Large intestine (tissue), 3 donors: ENCODE measurements at regions not wholly inside any gene's neighbourhood (a gene's known extent, or its start where the extent isn't known, plus 50 kb on each side); places are given as distances from the start of the nearest gene placed in this dataset.
A peak's percentile ranks its signal among the peaks of the same experiment; 100 is the strongest.

Source experiments
- DNase-seq, 2 donors: peaks; one replicate each; pipeline versions ENCODE4 v3.0.0 to v3.0.0-alpha.2; 2013
- H3K27ac ChIP-seq: one replicate; pipeline ENCODE4 v1.5.1; 2013; ENCODE audit warnings: low read length
- H3K27me3 ChIP-seq: 2 replicates; pipeline ENCODE4 v1.6.1; 2013; ENCODE audit warnings: low read length; ENCODE audit not compliant: control insufficient read depth, insufficient read depth
- H3K36me3 ChIP-seq: 2 replicates; pipeline ENCODE4 v1.6.1; 2013; ENCODE audit warnings: low read length; ENCODE audit not compliant: control insufficient read depth, insufficient read depth
- H3K4me1 ChIP-seq: one replicate; pipeline ENCODE4 v1.6.1; 2013; ENCODE audit warnings: low read length; ENCODE audit not compliant: control insufficient read depth, insufficient read depth
- H3K4me3 ChIP-seq: one replicate; pipeline ENCODE4 v1.5.1; 2013; ENCODE audit warnings: low read length
- H3K9me3 ChIP-seq: one replicate; pipeline ENCODE4 v1.6.1; 2013; ENCODE audit warnings: mild to moderate bottlenecking, low read depth, low read length, moderate library complexity; ENCODE audit not compliant: control insufficient read depth
- WGBS: methylation state at CpG from one replicate; pipeline ENCODE4 v1.1.5; 2013; ENCODE audit warnings: low lambda C conversion rate; ENCODE audit not compliant: insufficient coverage; 5-methylcytosine and 5-hydroxymethylcytosine counted together

- DNase-seq: no peak
These were observed 59.7 kb upstream of the SNCAIP start for GRCh38 chr5:122252319-122252718.

GRCh38 chr5:122253794-122254193 lies 58.2 kb upstream of the SNCAIP start:
- H3K9me3 ChIP-seq: peaks cover 13% of the 10 kb centered on the region
- H3K4me1 ChIP-seq: no peaks in the 10 kb centered on the region
- H3K27me3 ChIP-seq: no peaks in the 10 kb centered on the region
- H3K36me3 ChIP-seq: no peaks in the 10 kb centered on the region
- DNase-seq: no peak
- no peak overlapping the region for H3K4me3 ChIP-seq
- no peak overlapping the region for H3K27ac ChIP-seq

More at GRCh38 chr5:122252319-122252718, 59.7 kb upstream of the SNCAIP start:
- Histone ChIP-seq H3K9me3 (peaks cover 12% of the 10 kb centered on the region), H3K36me3 (no peaks in the 10 kb centered on the region), H3K4me3 (no peak overlapping the region), H3K27ac (no peak overlapping the region), H3K4me1 (no peaks in the 10 kb centered on the region), H3K27me3 (no peaks in the 10 kb centered on the region)
- no CpG with 5 or more reads among the region's 4 CpGs for WGBS

- Histone ChIP-seq H3K4me3 (no peak overlapping the region), H3K36me3 (no peaks in the 10 kb centered on the region), H3K9me3 (peaks cover 13% of the 10 kb centered on the region), H3K27ac (no peak overlapping the region), H3K4me1 (no peaks in the 10 kb centered on the region), H3K27me3 (no peaks in the 10 kb centered on the region)
- 100% methylated on average over 1 of the region's 1 CpG for WGBS
- no peak for DNase-seq
These were observed 55.6 kb upstream of the SNCAIP start for GRCh38 chr5:122256388-122256787.

GRCh38 chr5:122257000-122257399 lies 55.0 kb upstream of the SNCAIP start:
- H3K36me3 ChIP-seq: no peaks in the 10 kb centered on the region
- WGBS: no CpG with 5 or more reads among the region's 8 CpGs
- H3K27ac ChIP-seq: no peak overlapping the region
- no peaks in the 10 kb centered on the region for H3K27me3 ChIP-seq
- no peak for DNase-seq
- H3K9me3 ChIP-seq: peaks cover 13% of the 10 kb centered on the region
- no peak overlapping the region for H3K4me3 ChIP-seq
- no peaks in the 10 kb centered on the region for H3K4me1 ChIP-seq

- no CpG with 5 or more reads among the region's 1 CpG for WGBS
- H3K27ac ChIP-seq: no peak overlapping the region
These were observed 53.8 kb upstream of the SNCAIP start for GRCh38 chr5:122258241-122258640.

GRCh38 chr5:122258840-122259239 lies 53.2 kb upstream of the SNCAIP start:
- no CpG with 5 or more reads among the region's 1 CpG for WGBS
- H3K9me3 ChIP-seq: peaks cover 13% of the 10 kb centered on the region
- no peak overlapping the region for H3K4me3 ChIP-seq
- H3K27ac ChIP-seq: no peak overlapping the region
- H3K27me3 ChIP-seq: no peaks in the 10 kb centered on the region
- DNase-seq: no peak
- H3K36me3 ChIP-seq: no peaks in the 10 kb centered on the region
- H3K4me1 ChIP-seq: no peaks in the 10 kb centered on the region

More at GRCh38 chr5:122258241-122258640, 53.8 kb upstream of the SNCAIP start:
- H3K36me3 ChIP-seq: no peaks in the 10 kb centered on the region
- peaks cover 13% of the 10 kb centered on the region for H3K9me3 ChIP-seq
- DNase-seq: no peak
- H3K4me3 ChIP-seq: no peak overlapping the region
- H3K4me1 ChIP-seq: no peaks in the 10 kb centered on the region
- H3K27me3 ChIP-seq: no peaks in the 10 kb centered on the region

- no CpG with 5 or more reads among the region's 3 CpGs for WGBS
- Histone ChIP-seq H3K27me3 (no peaks in the 10 kb centered on the region), H3K4me3 (no peak overlapping the region), H3K4me1 (no peaks in the 10 kb centered on the region), H3K36me3 (no peaks in the 10 kb centered on the region), H3K9me3 (peaks cover 13% of the 10 kb centered on the region), H3K27ac (no peak overlapping the region)
- peak in 1 of 2 donors; percentile 2 for DNase-seq
These were observed 52.0 kb upstream of the SNCAIP start for GRCh38 chr5:122259995-122260394.

- H3K27me3 ChIP-seq: no peaks in the 10 kb centered on the region
- WGBS: 60% methylated on average over 1 of the region's 1 CpG
- no peak for DNase-seq
- no peak overlapping the region for H3K4me3 ChIP-seq
- no peaks in the 10 kb centered on the region for H3K36me3 ChIP-seq
- H3K9me3 ChIP-seq: peaks cover 3% of the 10 kb centered on the region
- H3K27ac ChIP-seq: no peak overlapping the region
- no peaks in the 10 kb centered on the region for H3K4me1 ChIP-seq
These were observed 49.9 kb upstream of the SNCAIP start for GRCh38 chr5:122262103-122262502.
